ENCODE measurements at regions not wholly inside any gene's neighbourhood (a gene's known extent, or its start where the extent isn't known, plus 50 kb on each side); places are given as distances from the start of the nearest gene placed in this dataset.

- H3K9ac ChIP-seq (ENCODE audit: low read length in 2 of 2), result no peak overlapping the region
- H3K4me3 ChIP-seq (ENCODE audit: low read length in 2 of 2), result no peak overlapping the region
- H3K9me3 ChIP-seq (ENCODE audit: control insufficient read depth in 2 of 2, low read length in 2 of 2), result no peaks in the 10 kb centered on the region
- H3K27me3 ChIP-seq (ENCODE audit: control insufficient read depth in 1 of 2, insufficient read depth in 2 of 2, low read length in 2 of 2), result no peaks in the 10 kb centered on the region
- H3K4me1 ChIP-seq (ENCODE audit: control insufficient read depth, insufficient read depth, low read length), result no peaks in the 10 kb centered on the region
- H3K27ac ChIP-seq (ENCODE audit: low read length), result no peak overlapping the region
- H3K36me3 ChIP-seq (ENCODE audit: control insufficient read depth in 2 of 2, insufficient read depth in 2 of 2, low read length in 2 of 2), result no peaks in the 10 kb centered on the region
Measured at GRCh38 chr4:43776371-43776770, 672.2 kb downstream of the KCTD8 start.

GRCh38 chr4:43778187-43778915 lies 670.3 kb downstream of the KCTD8 start:
- Histone ChIP-seq H3K4me3 (ENCODE audit: low read length in 2 of 2) (no peak overlapping the region), H3K27me3 (ENCODE audit: control insufficient read depth in 1 of 2, insufficient read depth in 2 of 2, low read length in 2 of 2) (no peaks in the 10 kb centered on the region), H3K36me3 (ENCODE audit: control insufficient read depth in 2 of 2, insufficient read depth in 2 of 2, low read length in 2 of 2) (no peaks in the 10 kb centered on the region), H3K9me3 (ENCODE audit: control insufficient read depth in 2 of 2, low read length in 2 of 2) (no peaks in the 10 kb centered on the region), H3K9ac (ENCODE audit: low read length in 2 of 2) (no peak overlapping the region), H3K27ac (ENCODE audit: low read length) (no peak overlapping the region), H3K4me1 (ENCODE audit: control insufficient read depth, insufficient read depth, low read length) (no peaks in the 10 kb centered on the region)

DNA sequence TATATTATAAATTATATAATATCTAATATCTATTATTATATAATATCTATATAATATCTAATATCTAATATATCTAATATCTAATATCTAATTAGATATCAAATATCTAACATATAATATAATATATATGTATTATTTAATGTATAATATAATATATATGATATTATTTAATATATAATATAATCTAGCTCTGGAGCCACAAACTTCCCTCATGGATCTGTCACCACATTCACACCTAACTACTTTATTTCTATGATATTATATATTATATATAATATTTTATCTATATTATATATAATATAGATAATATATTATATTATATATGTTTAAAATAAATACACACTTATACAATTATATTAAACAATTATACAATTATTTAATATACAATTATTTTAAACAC lies 667.5 kb downstream of the KCTD8 start:
- Histone ChIP-seq H3K4me3 (ENCODE audit: low read length in 2 of 2) (no peak overlapping the region), H3K36me3 (ENCODE audit: control insufficient read depth in 2 of 2, insufficient read depth in 2 of 2, low read length in 2 of 2) (no peaks in the 10 kb centered on the region), H3K27ac (ENCODE audit: low read length) (no peak overlapping the region), H3K27me3 (ENCODE audit: control insufficient read depth in 1 of 2, insufficient read depth in 2 of 2, low read length in 2 of 2) (no peaks in the 10 kb centered on the region), H3K9ac (ENCODE audit: low read length in 2 of 2) (no peak overlapping the region), H3K4me1 (ENCODE audit: control insufficient read depth, insufficient read depth, low read length) (no peaks in the 10 kb centered on the region), H3K9me3 (ENCODE audit: control insufficient read depth in 2 of 2, low read length in 2 of 2) (no peaks in the 10 kb centered on the region)

GRCh38 chr4:43782391-43782790 lies 666.2 kb downstream of the KCTD8 start:
- Histone ChIP-seq H3K9me3 (ENCODE audit: control insufficient read depth in 2 of 2, low read length in 2 of 2) (no peaks in the 10 kb centered on the region), H3K4me1 (ENCODE audit: control insufficient read depth, insufficient read depth, low read length) (no peaks in the 10 kb centered on the region), H3K9ac (ENCODE audit: low read length in 2 of 2) (no peak overlapping the region), H3K27me3 (ENCODE audit: control insufficient read depth in 1 of 2, insufficient read depth in 2 of 2, low read length in 2 of 2) (no peaks in the 10 kb centered on the region), H3K4me3 (ENCODE audit: low read length in 2 of 2) (no peak overlapping the region), H3K36me3 (ENCODE audit: control insufficient read depth in 2 of 2, insufficient read depth in 2 of 2, low read length in 2 of 2) (no peaks in the 10 kb centered on the region), H3K27ac (ENCODE audit: low read length) (no peak overlapping the region)

DNA sequence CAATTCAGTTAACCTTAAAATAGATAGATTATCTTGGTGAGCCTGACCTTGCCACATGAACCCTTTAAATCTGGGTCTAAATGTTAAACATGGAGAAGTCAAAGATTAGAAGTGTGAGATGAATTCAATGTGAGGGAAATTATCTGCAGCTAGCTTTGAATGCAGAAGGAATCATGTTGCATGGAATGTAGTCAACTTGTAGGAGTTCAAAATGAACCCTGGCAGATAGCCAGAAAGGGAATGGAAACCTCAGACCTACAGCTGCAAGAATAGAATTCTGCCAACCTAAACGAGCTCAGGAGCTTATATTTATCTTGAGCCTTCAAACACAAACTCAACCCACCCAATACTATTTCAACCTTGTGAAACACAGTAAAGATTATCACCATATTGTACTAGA lies 632.5 kb downstream of the KCTD8 start:
- no peaks in the 10 kb centered on the region for H3K36me3 ChIP-seq (ENCODE audit: control insufficient read depth in 2 of 2, insufficient read depth in 2 of 2, low read length in 2 of 2)
- H3K27ac ChIP-seq (ENCODE audit: low read length), result no peak overlapping the region
- H3K27me3 ChIP-seq (ENCODE audit: control insufficient read depth in 1 of 2, insufficient read depth in 2 of 2, low read length in 2 of 2), result no peaks in the 10 kb centered on the region
- no peak overlapping the region for H3K9ac ChIP-seq (ENCODE audit: low read length in 2 of 2)
- no peak overlapping the region for H3K4me3 ChIP-seq (ENCODE audit: low read length in 2 of 2)
- H3K4me1 ChIP-seq (ENCODE audit: control insufficient read depth, insufficient read depth, low read length), result no peaks in the 10 kb centered on the region
- H3K9me3 ChIP-seq (ENCODE audit: control insufficient read depth in 2 of 2, low read length in 2 of 2), result no peaks in the 10 kb centered on the region

GRCh38 chr4:43822621-43823020 lies 626.0 kb downstream of the KCTD8 start:
- Histone ChIP-seq H3K36me3 (ENCODE audit: control insufficient read depth in 2 of 2, insufficient read depth in 2 of 2, low read length in 2 of 2) (no peaks in the 10 kb centered on the region), H3K27me3 (ENCODE audit: control insufficient read depth in 1 of 2, insufficient read depth in 2 of 2, low read length in 2 of 2) (no peaks in the 10 kb centered on the region), H3K4me3 (ENCODE audit: low read length in 2 of 2) (no peak overlapping the region), H3K27ac (ENCODE audit: low read length) (no peak overlapping the region), H3K9me3 (ENCODE audit: control insufficient read depth in 2 of 2, low read length in 2 of 2) (no peaks in the 10 kb centered on the region), H3K4me1 (ENCODE audit: control insufficient read depth, insufficient read depth, low read length) (no peaks in the 10 kb centered on the region), H3K9ac (ENCODE audit: low read length in 2 of 2) (no peak overlapping the region)

DNA sequence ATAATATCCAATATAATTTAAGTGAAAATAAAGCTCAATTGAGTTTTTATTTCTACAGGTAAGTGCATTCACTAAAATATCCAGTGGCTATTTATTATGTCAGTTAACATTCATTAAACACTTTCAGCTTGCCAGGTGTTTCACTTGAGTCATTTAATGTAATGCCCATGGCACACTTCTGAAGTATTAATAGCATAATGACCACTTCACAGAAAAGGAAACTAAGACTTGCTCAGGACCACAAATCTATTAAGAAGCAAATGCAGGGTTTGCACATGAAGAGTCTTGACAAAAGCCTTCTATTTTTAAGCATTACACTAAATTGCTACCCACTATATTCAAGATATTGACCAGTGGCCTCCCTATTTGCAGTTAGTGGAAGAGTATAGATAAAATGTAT lies 612.7 kb downstream of the KCTD8 start:
- no peak overlapping the region for H3K4me3 ChIP-seq (ENCODE audit: low read length in 2 of 2)
- H3K9ac ChIP-seq (ENCODE audit: low read length in 2 of 2), result no peak overlapping the region
- H3K9me3 ChIP-seq (ENCODE audit: control insufficient read depth in 2 of 2, low read length in 2 of 2), result no peaks in the 10 kb centered on the region
- H3K36me3 ChIP-seq (ENCODE audit: control insufficient read depth in 2 of 2, insufficient read depth in 2 of 2, low read length in 2 of 2), result no peaks in the 10 kb centered on the region
- H3K27me3 ChIP-seq (ENCODE audit: control insufficient read depth in 1 of 2, insufficient read depth in 2 of 2, low read length in 2 of 2), result no peaks in the 10 kb centered on the region
- no peaks in the 10 kb centered on the region for H3K4me1 ChIP-seq (ENCODE audit: control insufficient read depth, insufficient read depth, low read length)
- no peak overlapping the region for H3K27ac ChIP-seq (ENCODE audit: low read length)

DNA sequence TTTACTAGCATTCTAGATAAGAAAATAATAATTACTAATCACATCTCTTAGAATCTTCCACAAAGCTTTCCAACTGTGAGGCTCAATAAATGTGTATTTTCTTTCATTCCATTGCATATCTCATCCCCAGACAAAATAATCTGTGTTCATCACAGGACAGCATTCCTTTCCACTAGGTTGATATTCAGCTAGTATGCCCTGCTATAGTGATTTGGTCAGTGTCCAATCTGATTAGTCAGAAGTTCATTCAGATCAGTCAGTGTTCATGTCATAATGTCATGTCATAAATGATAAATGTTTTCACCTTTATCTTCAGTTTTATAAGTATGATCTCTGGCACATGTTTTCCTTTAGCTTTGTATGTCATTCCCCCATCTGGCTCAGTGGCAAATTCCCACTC lies 611.4 kb downstream of the KCTD8 start:
- no peaks in the 10 kb centered on the region for H3K36me3 ChIP-seq (ENCODE audit: control insufficient read depth in 2 of 2, insufficient read depth in 2 of 2, low read length in 2 of 2)
- H3K4me1 ChIP-seq (ENCODE audit: control insufficient read depth, insufficient read depth, low read length), result no peaks in the 10 kb centered on the region
- H3K9ac ChIP-seq (ENCODE audit: low read length in 2 of 2), result no peak overlapping the region
- H3K9me3 ChIP-seq (ENCODE audit: control insufficient read depth in 2 of 2, low read length in 2 of 2), result no peaks in the 10 kb centered on the region
- H3K27ac ChIP-seq (ENCODE audit: low read length), result no peak overlapping the region
- H3K27me3 ChIP-seq (ENCODE audit: control insufficient read depth in 1 of 2, insufficient read depth in 2 of 2, low read length in 2 of 2), result no peaks in the 10 kb centered on the region
- no peak overlapping the region for H3K4me3 ChIP-seq (ENCODE audit: low read length in 2 of 2)

DNA sequence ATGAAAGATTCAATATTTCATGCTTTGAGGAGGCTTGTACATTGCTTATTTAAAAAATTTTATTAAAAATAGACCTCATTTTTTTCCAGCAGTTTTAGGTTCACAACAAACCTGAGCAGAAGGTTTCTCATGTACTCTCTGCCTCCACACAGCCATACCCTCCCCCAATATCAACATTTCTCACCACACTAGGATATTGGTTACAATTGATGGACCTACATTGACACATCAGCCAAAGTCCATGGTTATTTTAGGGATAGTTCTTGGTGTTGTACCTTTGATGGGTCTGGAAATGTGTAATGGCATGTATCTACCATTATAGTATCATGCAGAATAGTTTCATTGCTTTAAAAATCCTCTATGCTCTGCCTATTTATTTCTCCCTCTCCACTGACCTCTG lies 611.0 kb downstream of the KCTD8 start:
- Histone ChIP-seq H3K9ac (ENCODE audit: low read length in 2 of 2) (no peak overlapping the region), H3K4me3 (ENCODE audit: low read length in 2 of 2) (no peak overlapping the region), H3K27ac (ENCODE audit: low read length) (no peak overlapping the region), H3K36me3 (ENCODE audit: control insufficient read depth in 2 of 2, insufficient read depth in 2 of 2, low read length in 2 of 2) (no peaks in the 10 kb centered on the region), H3K9me3 (ENCODE audit: control insufficient read depth in 2 of 2, low read length in 2 of 2) (no peaks in the 10 kb centered on the region), H3K27me3 (ENCODE audit: control insufficient read depth in 1 of 2, insufficient read depth in 2 of 2, low read length in 2 of 2) (no peaks in the 10 kb centered on the region), H3K4me1 (ENCODE audit: control insufficient read depth, insufficient read depth, low read length) (no peaks in the 10 kb centered on the region)

- Histone ChIP-seq H3K9ac (ENCODE audit: low read length in 2 of 2) (no peak overlapping the region), H3K9me3 (ENCODE audit: control insufficient read depth in 2 of 2, low read length in 2 of 2) (no peaks in the 10 kb centered on the region), H3K36me3 (ENCODE audit: control insufficient read depth in 2 of 2, insufficient read depth in 2 of 2, low read length in 2 of 2) (no peaks in the 10 kb centered on the region), H3K27me3 (ENCODE audit: control insufficient read depth in 1 of 2, insufficient read depth in 2 of 2, low read length in 2 of 2) (no peaks in the 10 kb centered on the region), H3K4me1 (ENCODE audit: control insufficient read depth, insufficient read depth, low read length) (no peaks in the 10 kb centered on the region), H3K4me3 (ENCODE audit: low read length in 2 of 2) (no peak overlapping the region), H3K27ac (ENCODE audit: low read length) (no peak overlapping the region)
Measured at GRCh38 chr4:43842594-43842993, 606.0 kb downstream of the KCTD8 start.

DNA sequence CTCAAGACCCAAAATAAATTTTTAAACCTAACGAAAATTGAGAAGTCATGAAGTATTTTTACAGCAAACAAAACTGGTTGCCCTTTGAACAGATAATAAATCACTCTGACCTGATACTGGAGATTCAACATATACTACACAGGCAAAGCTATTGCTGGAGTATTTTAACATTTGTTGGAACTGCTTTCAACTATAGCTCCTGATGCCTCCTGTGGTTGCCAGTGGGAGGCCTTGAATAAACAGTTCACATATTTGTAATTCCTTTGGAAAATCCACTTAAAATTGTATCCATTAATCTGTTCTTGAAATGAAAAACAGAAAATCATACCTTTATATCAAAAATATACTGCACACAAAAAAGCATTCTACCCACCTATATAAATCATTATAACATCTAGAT lies 605.1 kb downstream of the KCTD8 start:
- Histone ChIP-seq H3K27ac (ENCODE audit: low read length) (no peak overlapping the region), H3K27me3 (ENCODE audit: control insufficient read depth in 1 of 2, insufficient read depth in 2 of 2, low read length in 2 of 2) (no peaks in the 10 kb centered on the region)

More for the DNA sequence above, 605.1 kb downstream of the KCTD8 start:
- H3K9me3 ChIP-seq (ENCODE audit: control insufficient read depth in 2 of 2, low read length in 2 of 2), result no peaks in the 10 kb centered on the region
- H3K4me3 ChIP-seq (ENCODE audit: low read length in 2 of 2), result no peak overlapping the region
- H3K36me3 ChIP-seq (ENCODE audit: control insufficient read depth in 2 of 2, insufficient read depth in 2 of 2, low read length in 2 of 2), result no peaks in the 10 kb centered on the region
- no peaks in the 10 kb centered on the region for H3K4me1 ChIP-seq (ENCODE audit: control insufficient read depth, insufficient read depth, low read length)
- no peak overlapping the region for H3K9ac ChIP-seq (ENCODE audit: low read length in 2 of 2)

Data from stomach smooth muscle (tissue), 2 donors.